H1 (cell line): ENCODE measurements at regions not wholly inside any gene's neighbourhood (a gene's known extent, or its start where the extent isn't known, plus 50 kb on each side); places are given as distances from the start of the nearest gene placed in this dataset.

ENCODE experiments used
- CBX5 ChIP-seq: fragments of 300-800, 300-1000 bp; sonication (generic); IDR thresholded peaks from 2 replicates; pipeline ENCODE4 v1.7.1; 2016; ENCODE audit warnings: antibody characterized with exemption, low read length, low read depth
- CBX8 ChIP-seq: fragments of 300-800, 300-1000 bp; sonication (generic); IDR thresholded peaks from 2 replicates; pipeline ENCODE4 v1.7.1; 2016; ENCODE audit warnings: low read depth, low read length, borderline replicate concordance
- EP300 ChIP-seq, 2 experiments: IDR thresholded peaks; 1 replicate in 1 of 2; 2 replicates in 1 of 2; pipeline ENCODE4 v1.6.1; 2011 to 2012; ENCODE audit warnings: low read depth in 2 of 2, low read length in 2 of 2, mild to moderate bottlenecking in 2 of 2, borderline replicate concordance in 1 of 2, inconsistent platforms in 1 of 2, moderate library complexity in 1 of 2
- EZH2 ChIP-seq: fragments of 200-600 bp; sonication (generic); IDR thresholded peaks from 2 replicates; pipeline ENCODE4 v1.7.1; 2012; ENCODE audit warnings: low read depth, mild to moderate bottlenecking, moderate library complexity, low read length, inconsistent platforms; ENCODE audit not compliant: severe bottlenecking
- GABPA ChIP-seq: IDR thresholded peaks from 2 replicates; pipeline ENCODE4 v1.6.1; 2011; ENCODE audit warnings: mild to moderate bottlenecking, low read length, moderate library complexity, borderline replicate concordance; ENCODE audit not compliant: insufficient read depth
- JUND ChIP-seq: IDR thresholded peaks from 2 replicates; pipeline ENCODE4 v1.6.1; 2011; ENCODE audit warnings: mild to moderate bottlenecking, improper control_type of control experiment, low read length
- NANOG ChIP-seq: IDR thresholded peaks from 2 replicates; pipeline ENCODE4 v1.6.1; 2011; ENCODE audit warnings: low read length, low read depth, mild to moderate bottlenecking, inconsistent platforms; ENCODE audit not compliant: insufficient read depth, poor library complexity, severe bottlenecking
- POLR2AphosphoS5 ChIP-seq: IDR thresholded peaks from 2 replicates; pipeline ENCODE4 v1.6.1; 2011; ENCODE audit warnings: low read depth, low read length
- RXRA ChIP-seq: IDR thresholded peaks from 2 replicates; pipeline ENCODE4 v1.6.1; 2011; ENCODE audit warnings: low read depth, mild to moderate bottlenecking, low read length, moderate library complexity; ENCODE audit not compliant: insufficient read depth
- SAP30 ChIP-seq: fragments of 300-600 bp; sonication (generic); IDR thresholded peaks from 2 replicates; pipeline ENCODE4 v1.7.1; 2012; ENCODE audit warnings: low read length, moderate library complexity, mild to moderate bottlenecking, inconsistent platforms; ENCODE audit not compliant: insufficient read depth, insufficient replicate concordance
- SIX5 ChIP-seq: IDR thresholded peaks from 2 replicates; pipeline ENCODE4 v1.6.1; 2011; ENCODE audit warnings: mild to moderate bottlenecking, low read depth, low read length
- SP1 ChIP-seq: IDR thresholded peaks from 2 replicates; pipeline ENCODE4 v1.6.1; 2011; ENCODE audit warnings: low read depth, low read length
- TAF1 ChIP-seq: IDR thresholded peaks from 2 replicates; pipeline ENCODE4 v1.6.1; 2011; ENCODE audit warnings: mild to moderate bottlenecking, low read depth, low read length
- YY1 ChIP-seq: IDR thresholded peaks from 2 replicates; pipeline ENCODE4 v1.6.1; 2011; ENCODE audit warnings: low read depth, mild to moderate bottlenecking, low read length
- TF ChIP-seq, protein P1 (sequence below): IDR thresholded peaks from 2 replicates; pipeline ENCODE4 v1.6.1; 2012; ENCODE audit warnings: inconsistent platforms
- TF ChIP-seq, protein P2 (sequence below): IDR thresholded peaks from 2 replicates; pipeline ENCODE4 v1.6.1; 2012; ENCODE audit warnings: low read length, inconsistent platforms
- TF ChIP-seq, protein P3 (sequence below): IDR thresholded peaks from 2 replicates; pipeline ENCODE4 v1.6.1; 2011; ENCODE audit warnings: low read length, improper control_type of control experiment

DNA sequence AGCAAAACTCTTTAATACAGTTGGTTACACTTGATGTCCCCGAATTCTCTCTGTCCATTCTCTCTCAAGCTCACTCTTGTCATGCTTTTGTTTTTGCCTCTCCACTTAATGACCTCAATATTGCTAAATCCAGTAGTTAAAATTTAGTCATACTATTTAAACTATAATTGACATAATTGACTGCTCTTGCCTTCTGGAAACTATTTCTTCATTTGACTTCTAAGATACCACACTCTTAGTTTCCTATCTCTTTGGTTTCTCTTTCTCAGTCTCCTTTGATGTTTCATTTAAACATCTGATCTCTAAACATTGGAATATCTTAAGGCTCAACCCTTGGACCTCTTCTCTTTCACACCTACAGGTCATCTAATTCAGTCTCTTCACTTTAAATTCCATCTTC lies 211.3 kb downstream of the COG6 start (continued):
- TF ChIP-seq, protein P1, sequence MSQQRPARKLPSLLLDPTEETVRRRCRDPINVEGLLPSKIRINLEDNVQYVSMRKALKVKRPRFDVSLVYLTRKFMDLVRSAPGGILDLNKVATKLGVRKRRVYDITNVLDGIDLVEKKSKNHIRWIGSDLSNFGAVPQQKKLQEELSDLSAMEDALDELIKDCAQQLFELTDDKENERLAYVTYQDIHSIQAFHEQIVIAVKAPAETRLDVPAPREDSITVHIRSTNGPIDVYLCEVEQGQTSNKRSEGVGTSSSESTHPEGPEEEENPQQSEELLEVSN, result no peak
- TF ChIP-seq POLR2AphosphoS5, result no peak
- TF ChIP-seq, protein P2, sequence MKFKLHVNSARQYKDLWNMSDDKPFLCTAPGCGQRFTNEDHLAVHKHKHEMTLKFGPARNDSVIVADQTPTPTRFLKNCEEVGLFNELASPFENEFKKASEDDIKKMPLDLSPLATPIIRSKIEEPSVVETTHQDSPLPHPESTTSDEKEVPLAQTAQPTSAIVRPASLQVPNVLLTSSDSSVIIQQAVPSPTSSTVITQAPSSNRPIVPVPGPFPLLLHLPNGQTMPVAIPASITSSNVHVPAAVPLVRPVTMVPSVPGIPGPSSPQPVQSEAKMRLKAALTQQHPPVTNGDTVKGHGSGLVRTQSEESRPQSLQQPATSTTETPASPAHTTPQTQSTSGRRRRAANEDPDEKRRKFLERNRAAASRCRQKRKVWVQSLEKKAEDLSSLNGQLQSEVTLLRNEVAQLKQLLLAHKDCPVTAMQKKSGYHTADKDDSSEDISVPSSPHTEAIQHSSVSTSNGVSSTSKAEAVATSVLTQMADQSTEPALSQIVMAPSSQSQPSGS, result no peak
- no peak for TF ChIP-seq EZH2
- TF ChIP-seq NANOG, result no peak
- TF ChIP-seq SIX5, result no peak
- TF ChIP-seq SP1, result no peak
- no peak for TF ChIP-seq RXRA
- no peak for TF ChIP-seq SAP30
- TF ChIP-seq CBX5, result no peak
- no peak for TF ChIP-seq EP300 (IDR thresholded peaks at IDR 0.05; ENCODE audit: borderline replicate concordance in 1 of 2, low read depth in 2 of 2, low read length in 2 of 2)
- TF ChIP-seq YY1, result no peak
- no peak for TF ChIP-seq TAF1
- no peak for TF ChIP-seq JUND
- TF ChIP-seq GABPA, result no peak
- TF ChIP-seq, protein P3, sequence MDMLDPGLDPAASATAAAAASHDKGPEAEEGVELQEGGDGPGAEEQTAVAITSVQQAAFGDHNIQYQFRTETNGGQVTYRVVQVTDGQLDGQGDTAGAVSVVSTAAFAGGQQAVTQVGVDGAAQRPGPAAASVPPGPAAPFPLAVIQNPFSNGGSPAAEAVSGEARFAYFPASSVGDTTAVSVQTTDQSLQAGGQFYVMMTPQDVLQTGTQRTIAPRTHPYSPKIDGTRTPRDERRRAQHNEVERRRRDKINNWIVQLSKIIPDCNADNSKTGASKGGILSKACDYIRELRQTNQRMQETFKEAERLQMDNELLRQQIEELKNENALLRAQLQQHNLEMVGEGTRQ, result no peak
- TF ChIP-seq CBX8, result no peak
